Heart left ventricle (tissue), 13 donors: ENCODE measurements at regions not wholly inside any gene's neighbourhood (a gene's known extent, or its start where the extent isn't known, plus 50 kb on each side); places are given as distances from the start of the nearest gene placed in this dataset.

Source experiments
- CTCF ChIP-seq, 12 donors: fragments of 200-600 bp; sonication (generic) in 4 of 12; IDR thresholded peaks; one replicate each; pipeline versions ENCODE4 v1.5.0 to v1.8.0; 2018 to 2022; ENCODE audit warnings: antibody characterized with exemption in 12 of 12, mild to moderate bottlenecking in 5 of 12
- POLR2A ChIP-seq, 2 donors: fragments of 450-650 bp; IDR thresholded peaks; one replicate each; pipeline ENCODE4 v1.6.1; 2017; ENCODE audit warnings: antibody characterized with exemption in 2 of 2, mild to moderate bottlenecking in 2 of 2, moderate library complexity in 2 of 2
- donor health status: ischemic (EF 13 %, LVEDD 7.1; RV severe dilation, severe dysfunction).
- donor health status: DM: no; HTN: yes; CAD: no.
- donor health status: DM: no; HTN: no; CAD: no.
- donor health status: ischemic (EF 25% LVEDD 6.9; RV normal size, moderate dysfunction).
- donor health status: ischemic (EF 25% LVEDD 5.7; RV mildly dilated, moderate dysfunction).
- donor health status: ischemic (EF 35%, LVEDD 5.7; RV mildly dilated, moderate dysfunction).
- donor health status: nonischemic (EF 11% LVEDD 7.7; RV severe dilation, severe dysfunction).
- donor health status: DM: yes; HTN: yes; CAD: no.
- donor health status: PGD.
- donor health status: ischemic (EF 29% LVEDD 5.4; RV normal size, mild dysfunction).
- donor health status: nonischemic (EF 23%, LVEDD 6.1; RV moderate dilation, normal function).

- TF ChIP-seq CTCF (IDR thresholded peaks at IDR 0.05), result no peak
- no peak for TF ChIP-seq POLR2A (IDR thresholded peaks at IDR 0.05)
Measured at GRCh38 chr22:44364751-44365130, 52.0 kb upstream of the SHISAL1 start.
